Dendritic cell treated with granulocyte-macrophage colony-stimulating factor and Interleukin-4, amounts not matched to agents 40 ng/mL and 50 ng/mL, for 4 days (primary cell): ENCODE measurements at regions not wholly inside any gene's neighbourhood (a gene's known extent, or its start where the extent isn't known, plus 50 kb on each side); places are given as distances from the start of the nearest gene placed in this dataset.

Experiments used
- H3K27ac Mint-ChIP-seq: one replicate; pipeline ENCODE4 v1.8.0; 2022; ENCODE audit warnings: mild to moderate bottlenecking, mixed read lengths
- H3K27me3 Mint-ChIP-seq: one replicate; pipeline ENCODE4 v1.8.0; 2022; ENCODE audit warnings: mild to moderate bottlenecking, mixed read lengths
- H3K36me3 Mint-ChIP-seq: one replicate; pipeline ENCODE4 v1.8.0; 2022; ENCODE audit warnings: low read depth, mixed read lengths
- H3K4me1 Mint-ChIP-seq: one replicate; pipeline ENCODE4 v1.8.0; 2022; ENCODE audit warnings: low read depth, mixed read lengths
- H3K4me3 Mint-ChIP-seq: one replicate; pipeline ENCODE4 v1.8.0; 2022; ENCODE audit warnings: mild to moderate bottlenecking, moderate library complexity, mixed read lengths
- H3K9me3 Mint-ChIP-seq: one replicate; pipeline ENCODE4 v1.8.0; 2022; ENCODE audit warnings: mixed read lengths
- intact Hi-C: fragments of 100-400 bp; cut with micrococcal nuclease; formaldehyde crosslinking; loops from one replicate; pipeline ENCODE4 v1.15.0; 2022

DNA sequence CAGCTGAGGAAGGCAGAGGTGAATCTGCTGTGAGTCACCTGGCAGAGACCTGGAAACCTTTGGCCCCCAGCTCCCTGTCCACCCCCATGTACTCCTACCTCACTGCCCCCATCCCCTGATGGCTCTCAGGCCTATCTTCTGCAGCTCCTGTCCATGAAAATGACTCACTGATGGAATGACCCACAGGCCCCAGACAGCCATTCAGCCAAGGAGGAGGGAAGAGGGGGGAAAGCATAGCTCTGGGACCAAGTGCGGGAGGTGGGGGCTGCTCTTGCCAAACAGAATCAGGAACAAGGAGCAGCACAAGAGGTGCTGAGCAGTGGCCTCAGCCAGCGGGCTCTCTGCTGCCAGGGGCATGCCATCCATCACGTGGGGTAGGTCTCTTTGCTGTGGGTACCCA lies 111.4 kb upstream of the C1QTNF9B start:
- H3K4me3 Mint-ChIP-seq = no peak overlapping the region

DNA sequence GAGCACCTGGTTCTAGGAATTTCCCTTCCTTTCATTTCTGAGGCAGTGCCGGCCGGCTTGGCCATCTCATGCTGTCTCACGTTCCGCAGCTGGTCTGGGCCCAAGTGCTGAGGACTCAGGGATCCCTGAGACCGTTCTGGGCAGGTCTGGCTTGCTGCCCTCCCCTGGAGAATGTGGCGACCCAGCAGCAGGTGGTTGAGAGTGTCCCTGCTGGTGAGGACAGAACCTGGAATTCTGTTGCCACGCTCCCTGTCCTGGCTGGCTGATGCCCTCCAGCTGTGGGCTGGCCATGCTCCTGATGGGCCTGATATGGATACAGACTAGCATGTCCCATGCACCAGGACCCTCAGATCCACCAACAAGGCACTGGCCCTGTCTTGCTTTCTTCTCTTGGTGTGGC lies 114.0 kb upstream of the C1QTNF9B start:
- intact Hi-C loops = no loop called here
- Mint-ChIP-seq H3K4me3 (no peak overlapping the region), H3K27me3 (peaks cover 8% of the 10 kb centered on the region), H3K36me3 (no peaks in the 10 kb centered on the region), H3K27ac (no peak overlapping the region), H3K4me1 (no peaks in the 10 kb centered on the region), H3K9me3 (no peaks in the 10 kb centered on the region)

More for the DNA sequence above, 111.4 kb upstream of the C1QTNF9B start:
- Mint-ChIP-seq H3K4me1 (no peaks in the 10 kb centered on the region), H3K27ac (no peak overlapping the region), H3K9me3 (no peaks in the 10 kb centered on the region), H3K27me3 (peaks cover 8% of the 10 kb centered on the region), H3K36me3 (no peaks in the 10 kb centered on the region)
- intact Hi-C loops = no loop called here

DNA sequence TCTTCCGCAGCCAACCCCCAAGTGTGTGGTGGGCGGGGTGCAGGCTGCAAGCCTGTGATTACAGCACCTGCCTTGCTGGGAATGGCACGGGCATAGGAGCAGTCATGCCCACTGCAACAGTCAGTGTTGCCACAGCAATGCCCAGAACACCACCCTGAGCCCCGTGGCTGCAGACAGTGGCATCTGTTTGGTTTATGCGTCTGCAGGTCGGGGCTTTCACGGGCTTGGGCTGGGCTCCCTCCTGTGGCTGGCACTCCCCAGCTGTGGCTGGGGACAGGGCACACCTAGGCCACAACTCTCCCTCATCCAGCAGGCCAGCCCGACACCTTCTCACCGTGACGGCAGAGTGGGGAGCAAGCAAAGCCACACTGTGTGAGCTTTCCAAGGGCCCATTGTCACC lies 115.3 kb upstream of the C1QTNF9B start:
- peaks cover 8% of the 10 kb centered on the region for H3K27me3 Mint-ChIP-seq

DNA sequence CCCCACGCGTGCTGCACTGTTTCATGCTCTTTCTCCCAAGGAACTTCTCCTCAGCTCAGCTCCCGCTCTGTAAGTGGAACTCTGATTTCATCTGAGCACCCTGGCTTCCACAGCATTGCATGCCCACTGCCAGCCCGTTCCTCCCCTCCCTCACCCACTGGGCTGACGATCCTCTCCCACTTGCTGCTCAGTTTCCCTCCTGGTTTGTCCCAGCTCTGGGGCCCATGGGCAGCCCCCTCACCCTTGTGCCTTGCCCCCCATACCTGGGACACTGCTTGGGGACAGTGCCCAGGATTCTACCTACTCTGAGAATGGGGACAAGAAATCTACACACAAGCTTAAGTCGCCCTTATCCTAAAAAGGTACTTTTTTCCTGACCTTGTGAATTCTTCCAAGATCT lies 115.9 kb upstream of the C1QTNF9B start:
- no peak overlapping the region for H3K27ac Mint-ChIP-seq
- no peaks in the 10 kb centered on the region for H3K9me3 Mint-ChIP-seq
- no peak overlapping the region for H3K4me3 Mint-ChIP-seq
- intact Hi-C loops = no loop called here
- no peaks in the 10 kb centered on the region for H3K36me3 Mint-ChIP-seq
- no peaks in the 10 kb centered on the region for H3K4me1 Mint-ChIP-seq
- H3K27me3 Mint-ChIP-seq = peaks cover 8% of the 10 kb centered on the region

More for the DNA sequence above, 115.3 kb upstream of the C1QTNF9B start:
- Mint-ChIP-seq H3K27ac (no peak overlapping the region), H3K4me1 (no peaks in the 10 kb centered on the region), H3K9me3 (no peaks in the 10 kb centered on the region), H3K36me3 (no peaks in the 10 kb centered on the region), H3K4me3 (no peak overlapping the region)
- intact Hi-C loops = no loop called here

DNA sequence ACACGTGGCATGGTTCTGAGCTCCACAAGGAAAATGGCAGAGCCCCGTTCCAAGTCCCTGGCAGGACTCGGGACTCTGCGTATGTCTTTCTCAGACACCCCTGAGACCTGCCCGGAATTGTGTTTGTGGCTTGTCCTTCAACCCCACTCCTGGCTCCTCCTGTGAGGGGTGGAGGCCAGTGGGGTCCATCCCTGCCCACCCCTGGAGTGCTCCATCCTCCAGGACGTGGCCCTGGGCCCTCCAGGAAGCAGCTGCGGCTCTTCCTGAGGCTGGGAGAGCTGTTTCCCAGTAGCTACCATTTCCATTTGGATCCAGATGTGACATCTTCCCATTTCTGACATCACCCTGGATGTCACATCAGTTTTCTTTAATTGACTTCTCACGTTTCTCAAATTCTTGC lies 118.7 kb upstream of the C1QTNF9B start:
- H3K27me3 Mint-ChIP-seq = peaks cover 6% of the 10 kb centered on the region
- H3K4me3 Mint-ChIP-seq = no peak overlapping the region
- no peaks in the 10 kb centered on the region for H3K4me1 Mint-ChIP-seq
- H3K9me3 Mint-ChIP-seq = no peaks in the 10 kb centered on the region
- H3K27ac Mint-ChIP-seq = no peak overlapping the region
- intact Hi-C loops = no loop called here
- no peaks in the 10 kb centered on the region for H3K36me3 Mint-ChIP-seq

DNA sequence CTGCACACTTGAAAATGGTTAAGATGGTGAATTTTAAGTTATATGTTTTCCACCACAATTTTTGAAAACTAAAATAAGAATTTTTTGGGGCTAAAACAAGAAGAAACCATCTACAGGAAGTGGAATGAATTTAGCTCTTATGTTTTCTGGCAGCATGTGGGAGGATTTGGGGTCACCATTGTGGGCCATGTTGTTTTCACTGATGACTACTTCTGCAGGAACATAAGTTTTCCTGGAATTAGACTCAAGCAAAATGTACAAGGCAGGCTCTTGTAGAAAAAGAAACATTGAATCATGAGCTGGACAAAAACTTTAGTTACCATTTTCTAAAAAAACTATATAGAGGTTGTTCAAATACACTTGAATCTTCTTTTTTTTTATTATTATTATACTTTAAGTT lies 125.3 kb upstream of the C1QTNF9B start:
- no peaks in the 10 kb centered on the region for H3K9me3 Mint-ChIP-seq
- no peak overlapping the region for H3K4me3 Mint-ChIP-seq
- no peaks in the 10 kb centered on the region for H3K36me3 Mint-ChIP-seq
- H3K27me3 Mint-ChIP-seq = no peaks in the 10 kb centered on the region
- intact Hi-C loops = no loop called here
- H3K27ac Mint-ChIP-seq = no peak overlapping the region
- H3K4me1 Mint-ChIP-seq = no peaks in the 10 kb centered on the region

DNA sequence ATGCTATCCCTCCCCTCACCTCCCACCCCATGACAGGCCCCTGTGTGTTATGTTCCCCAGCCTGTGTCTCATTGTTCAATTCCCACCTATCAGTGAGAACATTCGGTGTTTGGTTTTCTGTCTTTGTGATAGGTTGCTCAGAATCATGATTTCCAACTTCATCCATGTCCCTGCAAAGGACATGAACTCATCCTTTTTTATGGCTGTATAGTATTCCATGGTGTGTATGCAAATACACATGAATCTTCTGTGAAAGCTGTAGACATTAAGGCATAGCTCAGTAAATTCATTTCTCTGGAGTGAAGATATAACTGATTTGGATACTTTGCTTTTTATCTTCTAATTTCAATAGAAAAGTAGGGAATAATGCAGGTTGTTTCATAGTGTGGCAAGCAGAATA lies 125.8 kb upstream of the C1QTNF9B start:
- intact Hi-C loops = no loop called here
- no peak overlapping the region for H3K4me3 Mint-ChIP-seq
- H3K27ac Mint-ChIP-seq = no peak overlapping the region
- no peaks in the 10 kb centered on the region for H3K4me1 Mint-ChIP-seq
- no peaks in the 10 kb centered on the region for H3K9me3 Mint-ChIP-seq
- no peaks in the 10 kb centered on the region for H3K36me3 Mint-ChIP-seq
- no peaks in the 10 kb centered on the region for H3K27me3 Mint-ChIP-seq

DNA sequence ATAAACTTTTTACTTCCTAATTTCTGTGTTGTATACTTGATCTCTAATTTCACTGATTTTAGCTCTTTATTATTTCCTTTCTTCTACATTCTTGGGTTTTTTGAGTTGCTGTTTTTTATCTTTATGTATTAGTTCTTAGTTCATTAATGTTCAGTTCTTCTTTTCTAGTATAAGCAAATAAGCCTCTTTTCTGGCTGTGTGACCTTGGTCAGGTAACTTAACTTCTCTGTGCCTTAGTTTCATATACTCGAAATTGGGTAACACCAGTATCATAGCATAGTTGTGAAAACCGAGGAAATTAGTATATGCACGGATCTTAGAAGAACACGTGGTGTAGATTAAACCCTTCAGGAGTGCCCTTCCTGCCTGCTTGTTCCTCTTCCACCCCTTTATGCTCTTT lies 130.2 kb upstream of the C1QTNF9B start:
- intact Hi-C loops = no loop called here
- Mint-ChIP-seq H3K27ac (no peak overlapping the region), H3K27me3 (peaks cover 3% of the 10 kb centered on the region), H3K9me3 (no peaks in the 10 kb centered on the region), H3K4me1 (no peaks in the 10 kb centered on the region), H3K36me3 (no peaks in the 10 kb centered on the region), H3K4me3 (no peak overlapping the region)

DNA sequence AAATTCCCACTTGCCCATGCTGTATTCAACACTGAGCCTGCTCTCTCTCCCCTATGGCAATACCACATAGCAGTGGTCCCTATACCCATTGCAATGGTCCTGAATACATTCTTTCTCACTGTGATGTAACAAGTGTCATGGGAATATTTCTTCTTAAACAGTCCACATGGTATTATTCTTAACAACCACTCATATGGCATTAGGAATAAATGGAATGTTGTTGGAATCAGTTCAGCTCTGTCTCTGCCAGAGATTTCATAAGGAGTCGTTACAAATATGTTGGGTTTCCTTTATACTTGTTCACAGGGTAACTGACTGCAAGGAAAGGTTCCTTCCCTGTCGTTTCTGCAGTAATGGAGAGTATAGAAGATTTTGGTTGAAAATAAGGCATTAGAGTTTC lies 128.3 kb upstream of the SPATA13 start:
- Mint-ChIP-seq H3K9me3 (no peaks in the 10 kb centered on the region), H3K4me3 (no peak overlapping the region), H3K27me3 (peaks cover 3% of the 10 kb centered on the region), H3K36me3 (no peaks in the 10 kb centered on the region), H3K4me1 (no peaks in the 10 kb centered on the region), H3K27ac (no peak overlapping the region)
- intact Hi-C loops = no loop called here

DNA sequence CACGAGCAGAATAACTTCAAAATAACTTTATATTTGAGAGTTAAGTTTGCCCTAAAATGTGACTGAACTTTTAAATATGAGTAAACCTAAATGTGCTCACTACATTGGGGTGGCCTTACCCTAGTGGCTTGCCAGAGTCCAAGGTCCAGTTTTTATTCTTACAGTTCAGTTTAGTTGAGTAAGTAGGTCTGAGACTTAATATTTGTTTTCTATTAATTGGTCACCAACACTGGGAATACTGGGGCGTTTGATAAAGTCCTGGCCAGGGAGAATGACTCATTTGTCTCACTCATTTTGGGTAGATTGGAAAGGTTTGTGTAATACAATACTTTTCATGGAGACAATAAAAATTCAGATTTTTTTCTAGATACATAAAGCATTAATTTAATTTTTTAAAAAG lies 127.8 kb upstream of the SPATA13 start:
- no peaks in the 10 kb centered on the region for H3K9me3 Mint-ChIP-seq
- H3K36me3 Mint-ChIP-seq = no peaks in the 10 kb centered on the region
- no peaks in the 10 kb centered on the region for H3K4me1 Mint-ChIP-seq
- no peak overlapping the region for H3K4me3 Mint-ChIP-seq
- intact Hi-C loops = no loop called here
- H3K27ac Mint-ChIP-seq = no peak overlapping the region
- peaks cover 3% of the 10 kb centered on the region for H3K27me3 Mint-ChIP-seq

DNA sequence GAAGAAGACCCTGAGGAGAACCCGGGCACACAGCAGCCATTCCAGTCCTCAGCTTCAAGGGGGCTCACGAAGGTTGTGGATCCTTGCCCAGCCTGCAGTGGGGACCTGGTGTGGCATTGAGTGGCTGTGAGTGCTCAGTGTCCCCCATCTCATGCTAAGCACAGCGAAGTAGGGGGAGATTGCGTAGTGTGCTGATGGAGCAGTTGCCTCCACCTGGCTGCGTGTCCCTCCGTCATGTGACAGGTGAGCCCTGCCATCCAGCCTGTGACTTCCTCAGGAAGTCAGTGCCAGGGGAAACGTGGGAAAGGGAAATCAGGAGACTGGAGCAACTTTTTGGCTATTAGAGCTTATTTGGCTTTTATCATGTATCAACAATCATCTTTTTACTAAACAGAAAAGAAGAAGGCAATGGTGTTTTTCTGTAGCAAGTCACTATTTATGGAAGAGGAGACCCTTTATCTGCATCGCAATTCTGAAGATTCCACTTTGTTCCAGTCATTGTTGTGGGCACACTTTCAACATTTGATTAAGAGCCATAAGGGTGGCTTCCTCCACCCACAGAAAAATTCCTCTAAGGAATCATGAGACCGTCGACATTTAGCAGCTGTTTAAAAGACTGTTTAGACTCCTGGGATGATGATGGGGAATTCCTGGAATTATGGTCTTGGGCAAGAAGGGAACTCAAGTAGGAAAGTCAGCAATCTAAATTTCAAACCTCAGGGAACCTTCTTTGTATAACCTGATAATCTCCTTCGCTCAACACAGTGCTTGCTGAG lies 126.8 kb upstream of the SPATA13 start:
- H3K4me3 Mint-ChIP-seq = no peak overlapping the region
- peaks cover 3% of the 10 kb centered on the region for H3K27me3 Mint-ChIP-seq
- peaks cover 6% of the 10 kb centered on the region for H3K4me1 Mint-ChIP-seq
- H3K27ac Mint-ChIP-seq = no peak overlapping the region
- H3K36me3 Mint-ChIP-seq = no peaks in the 10 kb centered on the region
- H3K9me3 Mint-ChIP-seq = no peaks in the 10 kb centered on the region
- intact Hi-C loops = no loop called here

DNA sequence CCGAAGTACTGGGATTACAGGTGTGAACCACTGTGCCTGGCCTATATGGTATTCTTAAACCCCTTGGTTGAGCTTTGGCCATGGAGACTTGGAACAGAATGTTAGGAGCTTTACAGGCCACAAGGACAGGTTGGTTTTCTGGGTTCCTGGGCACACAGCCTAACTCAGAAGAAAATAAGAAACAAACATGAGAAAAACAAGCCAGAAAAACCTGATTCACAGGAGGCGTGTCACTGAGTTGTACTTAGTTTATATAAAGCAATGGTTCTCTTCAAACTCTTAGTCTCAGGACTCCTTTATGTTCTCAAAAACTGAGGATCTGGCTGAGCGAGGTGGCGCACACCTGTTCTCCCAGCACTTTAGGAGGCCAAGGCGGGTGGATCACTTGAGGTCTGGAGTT lies 125.1 kb upstream of the SPATA13 start:
- no peak overlapping the region for H3K4me3 Mint-ChIP-seq
- intact Hi-C loops = no loop called here
- no peak overlapping the region for H3K27ac Mint-ChIP-seq
- H3K27me3 Mint-ChIP-seq = peaks cover 3% of the 10 kb centered on the region
- no peaks in the 10 kb centered on the region for H3K36me3 Mint-ChIP-seq
- H3K4me1 Mint-ChIP-seq = peaks cover 8% of the 10 kb centered on the region
- H3K9me3 Mint-ChIP-seq = no peaks in the 10 kb centered on the region

DNA sequence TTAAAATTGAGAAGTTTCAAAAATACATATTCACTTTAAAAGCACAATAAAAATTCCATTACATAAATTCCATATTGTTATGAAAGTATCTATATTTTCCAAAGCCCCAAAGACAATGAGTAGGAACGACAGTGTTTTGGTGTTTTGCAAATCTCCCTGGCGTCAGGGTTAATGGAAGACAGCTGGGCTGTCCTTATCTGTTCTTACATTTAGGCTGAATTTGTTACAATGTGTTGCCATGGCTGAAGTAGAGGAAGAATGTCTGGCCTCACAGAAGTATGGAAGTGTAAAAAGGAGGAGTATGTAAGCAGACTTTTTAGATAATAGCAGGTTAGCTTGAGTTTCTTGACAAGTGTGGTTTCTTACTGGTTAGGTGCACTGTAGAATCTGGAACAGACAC lies 124.4 kb upstream of the SPATA13 start:
- Mint-ChIP-seq H3K4me1 (peaks cover 8% of the 10 kb centered on the region), H3K36me3 (no peaks in the 10 kb centered on the region), H3K27me3 (peaks cover 3% of the 10 kb centered on the region), H3K9me3 (no peaks in the 10 kb centered on the region), H3K27ac (no peak overlapping the region), H3K4me3 (no peak overlapping the region)
- intact Hi-C loops = no loop called here

DNA sequence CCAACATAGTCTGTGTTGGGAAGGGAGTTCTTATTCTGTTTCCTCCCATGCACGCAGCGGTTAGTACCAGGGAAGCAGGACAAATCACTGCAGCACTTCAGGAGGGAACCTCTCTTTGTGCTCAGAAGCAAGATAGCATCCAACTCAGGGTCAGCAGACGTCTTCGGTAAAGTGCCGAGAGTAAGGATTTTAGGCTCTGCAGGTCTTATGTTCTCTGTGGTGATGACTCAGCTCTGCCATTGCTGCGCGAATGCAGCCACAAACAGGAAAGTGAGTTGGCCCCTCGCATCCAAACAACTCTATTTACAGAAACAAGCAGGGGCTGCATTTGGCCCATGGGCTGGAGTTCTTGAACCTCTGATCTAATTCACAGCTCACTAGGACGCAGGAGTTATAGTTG lies 122.1 kb upstream of the SPATA13 start:
- Mint-ChIP-seq H3K27ac (no peak overlapping the region), H3K36me3 (no peaks in the 10 kb centered on the region)
- intact Hi-C loops = no loop called here

DNA sequence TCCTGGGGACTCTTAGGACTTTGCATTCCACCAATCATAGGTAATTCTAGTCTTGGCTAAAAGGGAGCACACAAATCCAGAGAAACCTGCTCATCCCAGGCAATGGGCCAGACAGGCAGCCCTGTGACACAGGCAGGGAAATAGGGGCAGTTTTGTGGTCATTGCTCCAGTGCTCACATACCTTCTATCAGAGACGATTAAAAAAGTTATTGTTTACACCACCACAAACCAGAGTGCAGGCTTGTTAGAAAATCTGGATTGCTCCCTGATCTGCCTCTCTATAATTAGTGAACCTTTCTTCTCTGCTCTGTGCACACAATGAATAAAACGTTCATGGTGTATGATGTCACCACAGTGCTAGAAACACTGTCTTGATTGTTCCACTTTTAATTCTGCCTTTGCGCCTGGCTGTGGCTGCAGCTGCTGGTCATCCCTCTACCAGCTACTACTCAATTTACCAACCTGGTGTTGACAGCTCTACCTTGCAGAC lies 121.6 kb upstream of the SPATA13 start:
- Mint-ChIP-seq H3K36me3 (no peaks in the 10 kb centered on the region), H3K27ac (no peak overlapping the region), H3K9me3 (no peaks in the 10 kb centered on the region), H3K4me3 (no peak overlapping the region), H3K4me1 (peaks cover 8% of the 10 kb centered on the region), H3K27me3 (no peaks in the 10 kb centered on the region)
- intact Hi-C loops = no loop called here

More for the DNA sequence above, 122.1 kb upstream of the SPATA13 start:
- H3K4me3 Mint-ChIP-seq = no peak overlapping the region
- no peaks in the 10 kb centered on the region for H3K27me3 Mint-ChIP-seq
- H3K4me1 Mint-ChIP-seq = peaks cover 8% of the 10 kb centered on the region
- H3K9me3 Mint-ChIP-seq = no peaks in the 10 kb centered on the region
